ENCODE measurements at regions not wholly inside any gene's neighbourhood (a gene's known extent, or its start where the extent isn't known, plus 50 kb on each side); places are given as distances from the start of the nearest gene placed in this dataset.

GRCh38 chr13:88643233-88643632, 972.1 kb downstream of the SLITRK5 start:
- TF ChIP-seq CTCF (IDR thresholded peaks at IDR 0.05) (no peak), POLR2A (IDR thresholded peaks at IDR 0.05) (no peak)

All from esophagus squamous epithelium (tissue), 4 donors.